CD4-positive, alpha-beta T cell treated with Interleukin-17A for 4 hours (primary cell): ENCODE measurements at regions not wholly inside any gene's neighbourhood (a gene's known extent, or its start where the extent isn't known, plus 50 kb on each side); places are given as distances from the start of the nearest gene placed in this dataset.

Experiments used
- DNase-seq: peaks from one replicate; pipeline ENCODE4 v3.0.0-alpha.2; 2020; ENCODE audit warnings: mixed read lengths

DNA sequence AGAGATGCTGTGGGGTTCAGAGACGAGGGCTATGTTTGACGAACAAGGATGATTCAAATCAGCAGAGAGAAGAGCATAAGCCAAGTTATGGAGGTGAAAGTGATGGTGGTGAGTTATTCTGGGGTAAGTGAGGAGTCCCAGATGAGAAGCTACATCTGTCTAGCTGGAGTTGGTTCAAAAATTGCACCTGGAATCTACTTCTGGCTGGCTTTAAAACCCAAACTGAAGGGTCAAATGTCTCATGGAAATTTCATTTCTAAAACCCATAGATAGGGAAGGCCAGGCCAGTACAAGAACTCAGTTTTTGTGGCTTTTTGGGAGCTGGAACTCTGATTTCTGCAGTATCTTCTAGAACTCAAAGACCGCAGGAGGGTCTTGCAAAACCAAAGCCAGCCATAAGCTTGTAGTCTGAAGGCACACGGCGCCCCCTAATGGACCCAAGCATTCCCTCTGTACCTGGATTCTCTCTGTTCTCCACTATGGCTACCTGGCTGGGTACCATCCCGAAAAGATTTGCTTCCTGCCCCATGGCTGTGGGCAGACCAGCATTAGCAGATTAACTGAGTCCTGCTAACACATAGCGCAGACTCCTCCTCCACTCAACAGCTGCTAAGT lies 229.1 kb upstream of the SLC14A2 start:
- no peak for DNase-seq

GRCh38 chr18:45387229-45387628 lies 228.0 kb upstream of the SLC14A2 start:
- DNase-seq, result no peak

DNA sequence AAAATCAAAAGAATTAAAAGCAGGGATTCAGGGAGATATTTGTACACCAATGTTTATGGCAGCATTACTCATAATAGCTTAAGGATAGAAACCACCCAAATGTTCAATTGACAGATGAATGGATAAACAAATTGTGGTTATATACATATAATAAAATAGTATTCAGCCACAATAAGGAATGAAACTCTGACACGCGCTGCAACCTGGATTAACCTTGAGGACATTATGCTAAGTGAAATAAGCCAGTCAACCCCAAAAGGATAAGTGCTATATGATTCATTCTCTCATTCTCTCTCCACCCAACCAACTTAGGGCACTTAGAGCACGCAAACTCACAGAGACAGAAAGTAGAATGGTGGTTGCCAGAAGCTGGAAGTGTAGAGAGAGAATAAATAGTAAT lies 216.8 kb upstream of the SLC14A2 start:
- no peak for DNase-seq

DNA sequence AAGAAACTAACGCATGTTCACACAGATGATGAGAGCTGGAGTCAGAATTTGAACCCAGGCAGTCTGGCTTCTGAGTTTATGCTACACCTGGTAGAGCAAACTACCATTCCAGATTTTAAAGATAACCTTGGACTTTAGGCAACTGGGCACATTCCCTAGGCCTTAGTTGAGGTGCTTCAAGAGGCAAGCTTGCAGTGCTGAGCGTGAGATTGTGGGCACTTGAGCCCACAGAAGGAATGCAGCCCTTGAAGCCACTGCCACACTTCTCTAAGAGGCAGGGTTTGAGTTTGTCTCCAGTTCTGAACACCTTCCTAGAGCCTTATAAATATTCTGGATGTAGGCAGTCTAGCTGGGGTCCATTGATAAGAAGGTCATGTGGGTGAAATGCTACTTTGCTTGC lies 216.1 kb upstream of the SLC14A2 start:
- DNase-seq, result no peak

DNA sequence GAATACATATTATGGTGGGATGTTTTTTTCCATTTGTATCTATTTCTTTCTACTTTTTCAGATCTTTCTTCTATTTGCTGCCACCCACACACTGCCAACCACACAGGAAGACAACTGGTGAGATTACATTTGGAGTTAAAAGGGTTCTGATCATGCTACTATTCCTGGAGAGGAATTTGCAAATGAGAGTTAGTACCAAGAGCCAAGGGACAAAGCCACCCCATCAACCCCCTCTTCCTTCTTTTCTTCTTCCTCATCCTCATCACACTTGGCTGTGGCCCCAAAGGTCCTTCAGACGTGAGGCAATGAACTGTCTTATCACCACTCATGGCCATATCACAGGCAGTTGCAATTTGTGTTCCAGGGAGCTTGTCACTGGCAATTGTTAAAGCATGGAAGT lies 215.6 kb upstream of the SLC14A2 start:
- no peak for DNase-seq

- DNase-seq, result no peak
Observed at GRCh38 chr18:45402485-45403056, 212.7 kb upstream of the SLC14A2 start.

DNA sequence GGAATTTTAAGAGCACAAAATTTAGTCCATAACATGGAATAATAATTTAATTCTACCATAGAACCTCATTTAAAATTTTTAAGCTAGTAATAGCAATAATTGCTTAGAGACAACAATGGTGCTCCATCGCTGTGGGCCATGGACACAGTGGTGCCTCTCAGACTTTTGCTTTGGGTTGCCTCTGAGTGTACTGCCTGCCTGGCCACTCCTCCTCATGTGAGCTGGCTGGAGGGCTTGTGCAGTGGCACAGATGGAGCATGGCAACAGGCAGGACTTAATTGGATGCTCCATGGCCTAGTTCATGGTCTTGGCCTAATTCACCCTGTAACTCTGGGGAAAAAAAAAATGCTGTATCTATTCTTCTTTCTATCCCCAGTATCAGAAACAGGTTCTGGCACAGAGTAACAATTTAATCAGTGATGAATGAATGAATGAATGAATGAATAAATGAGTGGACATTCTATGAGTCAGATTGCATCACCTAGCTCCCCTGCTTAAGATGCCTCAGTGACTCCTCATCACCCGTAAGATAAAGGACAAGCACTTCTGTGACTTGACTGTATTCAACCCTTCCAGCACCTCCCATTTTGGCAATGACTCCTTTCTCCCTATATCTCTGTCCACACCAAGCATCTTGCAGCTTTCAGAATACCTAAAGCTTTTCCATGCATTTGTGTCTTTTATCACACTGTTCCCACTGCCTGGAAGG lies 211.8 kb upstream of the SLC14A2 start:
- no peak for DNase-seq

DNA sequence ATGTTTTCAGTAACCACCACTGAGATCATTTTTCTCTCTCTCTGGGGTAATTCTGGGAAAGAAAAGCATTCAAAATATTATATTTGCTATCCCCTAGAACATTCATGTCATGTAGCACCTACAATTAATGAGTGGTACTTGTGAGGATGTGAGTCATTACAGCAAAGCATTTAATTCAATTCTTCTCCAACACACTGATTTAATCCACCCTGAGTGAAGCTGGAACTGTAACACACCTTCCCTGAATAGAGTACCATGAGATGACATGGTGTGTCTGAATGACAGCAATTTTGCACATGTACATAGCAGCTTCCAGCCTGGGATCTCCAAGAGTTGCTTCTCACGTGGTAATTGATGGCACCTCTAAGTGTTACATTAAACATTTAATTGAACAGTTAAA lies 207.1 kb upstream of the SLC14A2 start:
- no peak for DNase-seq

DNA sequence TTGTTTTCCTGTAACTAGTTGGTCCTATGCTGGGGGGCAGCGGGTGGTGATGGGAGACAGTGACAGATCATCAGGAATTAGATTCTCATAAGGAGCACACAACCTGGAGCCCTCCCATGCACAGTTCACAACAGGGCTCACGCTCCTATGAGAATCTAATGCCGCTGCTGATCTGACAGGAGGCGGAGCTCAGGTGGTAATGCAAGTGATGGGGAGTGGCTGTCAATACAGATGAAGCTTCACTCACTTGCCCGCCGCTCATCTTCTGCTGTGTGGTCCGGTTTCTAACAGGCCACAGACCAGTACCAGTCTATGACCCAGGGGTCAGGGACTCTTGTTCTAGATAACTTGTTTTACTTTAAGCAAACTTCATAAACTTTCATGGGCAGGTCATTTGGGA lies 205.3 kb upstream of the SLC14A2 start:
- DNase-seq, result no peak

GRCh38 chr18:45412577-45412976 lies 202.7 kb upstream of the SLC14A2 start:
- no peak for DNase-seq

GRCh38 chr18:45413180-45413836 lies 202.0 kb upstream of the SLC14A2 start:
- no peak for DNase-seq

DNA sequence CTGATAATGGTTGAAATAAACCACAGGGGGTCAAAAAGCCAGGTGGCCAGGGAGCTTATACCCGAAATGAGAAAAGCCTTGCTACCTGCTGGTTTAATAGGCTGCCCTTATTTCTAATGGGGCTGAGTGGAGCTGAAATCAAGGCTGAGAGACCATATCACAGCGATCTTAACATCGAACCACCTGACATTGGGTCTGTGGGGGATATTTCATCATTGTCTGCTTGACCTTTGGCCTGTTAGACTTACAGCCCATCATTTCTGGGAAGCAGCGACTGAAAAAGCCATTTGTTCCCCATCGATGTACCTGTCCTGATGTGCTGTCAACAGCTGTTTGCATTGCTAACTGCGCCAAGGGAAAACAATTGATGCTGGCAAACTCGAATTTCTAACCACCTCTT lies 199.7 kb upstream of the SLC14A2 start:
- no peak for DNase-seq

- no peak for DNase-seq
Observed at GRCh38 chr18:45416168-45416567, 199.1 kb upstream of the SLC14A2 start.

DNA sequence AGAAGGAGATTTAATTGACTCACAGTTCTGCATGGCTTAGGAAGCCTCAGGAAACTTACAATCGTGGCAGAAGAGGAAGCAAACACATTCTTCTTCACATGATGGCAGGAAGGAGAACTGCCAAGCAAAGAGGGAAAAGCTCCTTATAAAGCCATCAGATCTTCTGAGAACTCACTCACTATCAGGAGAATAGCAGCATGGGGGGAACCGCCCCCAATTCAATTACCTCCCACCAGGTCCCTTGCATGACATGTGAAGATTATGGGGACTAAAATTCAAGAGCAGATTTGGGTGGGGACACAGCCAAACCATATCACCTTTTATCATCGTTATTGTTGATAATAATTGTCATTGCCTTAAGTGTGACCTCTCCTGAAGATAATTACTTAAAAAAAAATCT lies 197.9 kb upstream of the SLC14A2 start:
- no peak for DNase-seq

DNA sequence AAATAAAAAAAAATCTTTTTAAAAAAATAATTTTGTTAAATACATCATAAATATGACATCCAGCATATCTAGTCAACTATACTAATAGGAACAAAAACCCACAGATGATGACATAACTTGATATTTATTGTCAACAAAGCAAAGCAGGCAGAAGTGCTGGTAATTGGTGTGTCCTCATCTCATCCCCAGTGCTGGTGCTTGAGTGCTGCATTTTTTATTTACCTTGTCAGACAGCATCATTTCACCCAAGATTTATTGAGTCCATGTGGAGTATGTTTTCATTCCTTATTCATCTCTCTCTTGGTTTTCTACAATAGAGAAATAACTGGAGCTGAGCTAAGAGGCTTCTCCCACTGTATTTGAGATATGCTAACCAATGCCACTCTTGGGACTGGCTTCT lies 191.6 kb upstream of the SLC14A2 start:
- no peak for DNase-seq

GRCh38 chr18:45430041-45430440 lies 185.2 kb upstream of the SLC14A2 start:
- no peak for DNase-seq

GRCh38 chr18:45435810-45436209 lies 179.5 kb upstream of the SLC14A2 start:
- no peak for DNase-seq

- DNase-seq, result no peak
Observed at GRCh38 chr18:45437366-45437765, 177.9 kb upstream of the SLC14A2 start.

DNA sequence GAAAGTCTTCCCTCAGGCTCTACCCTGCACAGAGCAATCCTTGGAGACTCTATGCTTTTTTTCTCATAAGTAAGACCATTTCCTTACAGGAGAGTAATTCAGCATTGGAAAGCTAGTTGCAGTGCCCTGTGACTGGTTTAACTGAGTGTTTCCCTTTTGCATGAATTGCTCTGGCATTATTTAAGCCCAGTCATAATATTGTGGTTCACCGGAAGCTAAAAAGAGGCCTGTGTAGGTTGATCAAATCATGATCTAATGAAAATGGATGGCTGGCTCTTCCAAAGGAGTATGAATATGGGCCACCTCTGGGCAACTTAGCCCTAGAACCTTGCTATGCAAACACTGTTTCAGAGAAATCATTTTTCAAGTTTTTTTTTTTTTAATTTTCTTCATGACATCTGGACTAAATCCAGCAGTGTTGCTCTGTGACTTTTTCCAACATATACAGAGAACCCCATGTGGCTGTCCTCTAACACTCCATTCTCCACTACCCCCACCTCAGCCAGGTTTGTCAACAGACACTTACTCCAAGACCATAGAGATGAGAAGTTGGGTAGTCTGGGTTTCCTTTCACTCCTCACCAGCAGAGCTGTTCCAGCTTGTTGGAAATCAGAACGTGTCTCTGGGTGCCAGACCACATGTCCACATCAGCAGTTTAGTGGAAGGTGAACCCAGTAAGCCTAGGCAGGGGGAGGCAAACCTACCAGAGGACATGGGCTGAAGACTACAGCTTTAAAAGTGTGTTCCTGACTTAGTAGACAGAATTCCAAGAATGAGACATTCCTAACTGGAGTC lies 175.2 kb upstream of the SLC14A2 start:
- DNase-seq, result no peak

DNA sequence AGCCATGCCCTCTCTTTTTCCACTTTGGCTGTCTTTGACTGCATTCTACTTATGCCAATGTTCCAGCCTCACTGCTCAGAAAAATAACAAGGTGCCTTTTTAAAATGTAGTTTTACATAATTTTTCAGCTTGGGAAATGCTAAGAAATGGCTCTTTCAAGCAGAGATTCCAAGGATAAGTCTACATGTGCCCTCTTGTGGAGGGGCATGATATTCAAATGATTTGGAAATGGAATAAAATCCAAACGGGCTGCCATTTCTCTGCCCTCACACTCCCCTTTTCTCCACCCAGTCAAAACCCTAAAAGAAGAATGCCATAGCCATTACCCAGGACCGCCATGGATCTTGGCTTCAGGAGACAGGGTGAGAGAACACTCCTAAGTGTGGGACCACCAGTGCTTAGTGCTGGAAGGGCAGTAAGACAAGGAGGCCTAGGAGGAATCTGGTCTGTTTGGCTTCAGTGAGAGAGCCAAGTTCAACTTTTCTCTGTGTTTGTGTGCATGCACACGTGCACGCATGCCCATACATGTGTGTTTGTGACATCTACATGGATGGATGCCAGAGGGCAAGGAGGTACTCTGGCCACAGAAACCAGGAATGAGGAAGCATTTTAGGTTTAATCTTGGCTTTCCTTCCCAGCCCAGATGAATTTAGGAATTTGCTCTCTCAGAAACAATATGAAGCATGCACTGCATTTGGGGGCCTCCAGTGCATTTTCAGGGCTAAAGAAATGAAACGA lies 174.0 kb upstream of the SLC14A2 start:
- no peak for DNase-seq

DNA sequence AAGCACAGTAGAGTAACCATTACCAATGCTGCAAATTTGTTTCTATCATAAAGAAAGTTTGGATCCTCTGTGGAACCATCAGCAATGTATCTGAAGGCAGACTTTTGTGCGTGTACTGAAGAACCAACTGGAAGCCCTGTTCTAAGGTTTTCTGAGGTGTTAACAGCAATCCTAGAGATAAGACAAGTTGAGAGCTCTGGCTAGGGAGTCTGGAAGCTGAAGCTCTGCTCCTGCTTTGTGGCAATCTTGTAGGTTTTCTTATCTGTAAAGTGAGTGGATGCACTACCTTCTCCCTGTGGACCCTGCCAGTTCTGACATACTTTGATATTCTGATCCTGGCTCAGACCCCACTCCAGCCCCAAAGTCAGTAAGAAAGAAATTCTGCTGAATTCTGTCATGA lies 171.2 kb upstream of the SLC14A2 start:
- DNase-seq, result no peak
